HG03575 (cell line): ENCODE measurements at regions not wholly inside any gene's neighbourhood (a gene's known extent, or its start where the extent isn't known, plus 50 kb on each side); places are given as distances from the start of the nearest gene placed in this dataset.
"Not testable (repeated sequence)": the region's sequence is repeated elsewhere in the genome, so short reads cannot be mapped to it uniquely, and the experiment has no call there.

ENCODE experiments used
- ATAC-seq: cut with Tn5 transposase; IDR thresholded peaks from one replicate; pipeline ENCODE4 v1.9.1; 2021; ENCODE audit not compliant: unreplicated experiment, insufficient number of reproducible peaks, low FRiP score; ENCODE audit errors: extremely low read depth

DNA sequence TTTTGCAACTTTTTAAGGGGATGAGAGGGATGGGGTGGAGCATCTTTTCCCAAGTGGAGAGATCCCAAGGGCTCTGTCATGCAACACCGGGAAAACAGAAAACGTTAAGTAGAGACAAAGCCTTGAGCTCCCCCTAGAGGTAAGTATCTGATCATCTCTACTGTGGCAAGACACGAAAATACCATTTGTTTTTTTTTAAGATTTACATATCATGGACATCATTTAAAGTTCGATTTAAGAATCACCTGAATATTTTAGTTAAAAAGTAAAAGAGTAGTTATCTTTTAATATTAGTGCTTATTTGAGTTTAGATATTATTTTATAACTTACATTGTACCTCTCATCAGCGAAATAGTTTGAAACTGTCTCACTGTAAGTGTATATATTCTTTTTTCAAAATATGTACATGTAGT lies 200.4 kb downstream of the LRRC70 start:
- no peak for ATAC-seq

DNA sequence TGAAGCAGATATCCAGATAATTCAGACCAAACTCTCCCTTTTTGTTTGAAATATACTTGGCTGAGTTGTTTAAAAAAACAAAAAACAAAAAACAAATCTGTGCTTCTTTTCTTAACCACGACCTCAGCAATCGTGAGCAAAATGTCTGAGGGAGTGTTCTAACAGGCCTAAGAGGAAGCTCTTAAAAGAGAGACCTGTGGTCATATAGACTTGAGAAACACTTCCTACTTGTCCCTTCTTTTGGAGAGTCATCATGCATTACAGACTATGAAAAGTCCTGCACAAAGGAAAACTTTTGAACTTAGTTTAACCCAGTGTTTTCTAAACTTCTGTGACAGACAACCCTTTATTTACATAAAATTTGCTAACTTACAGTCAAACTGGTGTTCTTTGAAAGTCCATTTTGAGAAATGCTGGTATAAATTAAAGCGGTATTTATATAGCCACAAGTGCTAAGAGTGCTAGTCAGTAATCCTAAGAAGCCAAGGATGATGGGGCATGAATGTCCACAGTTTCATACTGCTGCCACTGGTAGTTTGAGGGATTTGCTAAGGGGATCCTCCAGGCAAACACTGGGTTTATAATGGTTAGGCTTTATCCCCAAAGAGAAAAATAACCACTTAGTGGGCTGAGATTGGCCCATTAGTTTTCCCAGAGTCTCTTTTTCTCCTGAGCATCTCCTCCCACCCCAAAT lies 199.8 kb downstream of the LRRC70 start:
- ATAC-seq: no peak

DNA sequence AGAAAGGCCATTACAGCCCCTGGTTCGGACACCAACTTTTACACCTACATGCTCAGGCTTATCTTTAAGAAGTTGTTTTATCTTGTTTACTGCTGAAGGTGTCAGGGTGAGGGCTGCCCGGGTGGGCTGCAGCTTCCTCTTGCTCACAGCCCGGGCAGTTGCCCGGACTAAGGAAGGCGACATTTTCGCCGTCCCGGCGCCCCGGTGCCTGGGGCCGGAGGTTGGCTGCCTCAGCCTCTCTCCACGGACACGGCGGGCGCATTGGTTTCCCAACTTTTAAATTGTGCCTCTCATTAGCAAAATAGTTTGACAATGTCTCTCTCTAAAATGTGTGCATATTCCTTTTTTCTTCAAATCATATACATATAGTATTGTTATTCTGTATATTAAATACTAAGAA lies 198.5 kb downstream of the LRRC70 start:
- ATAC-seq: not testable (repeated sequence)

DNA sequence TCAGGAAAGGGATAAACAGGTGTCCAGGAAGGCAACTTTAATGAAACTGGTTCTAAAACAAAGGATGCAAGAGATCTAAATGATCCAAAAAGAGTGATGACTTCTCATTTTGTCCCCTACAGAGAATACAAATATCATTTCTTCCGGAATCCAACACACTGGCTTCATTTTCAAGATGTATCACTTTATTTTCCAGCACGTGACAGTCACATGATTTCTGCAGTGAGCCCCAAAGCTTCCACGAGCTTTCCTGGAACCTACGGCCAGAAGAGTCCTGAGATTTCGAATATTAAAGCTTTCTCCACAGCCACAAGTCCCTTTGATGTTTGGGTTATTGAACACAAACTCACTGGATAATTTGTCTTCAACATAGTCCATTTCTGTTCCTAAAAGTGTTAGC lies 198.0 kb downstream of the LRRC70 start:
- ATAC-seq: not testable (repeated sequence)

DNA sequence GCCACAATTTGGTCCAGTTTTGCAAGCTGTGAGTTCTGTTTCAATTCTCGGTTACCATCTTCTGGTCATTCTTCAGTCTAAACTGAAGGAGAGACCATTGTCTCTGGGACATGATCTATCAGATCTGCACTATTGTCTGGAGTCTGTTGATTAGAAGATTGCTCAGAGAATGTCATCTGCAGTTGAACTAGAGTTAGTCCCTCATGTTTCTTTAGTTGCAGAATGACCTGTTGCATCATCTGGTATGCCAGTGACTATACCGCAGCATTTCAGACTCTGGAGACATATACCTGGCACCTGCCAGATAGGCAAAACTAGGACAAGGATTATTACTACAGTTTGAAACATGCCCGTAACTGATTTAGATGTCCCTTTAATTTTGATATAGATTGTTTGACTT lies 194.8 kb downstream of the LRRC70 start:
- no peak for ATAC-seq

DNA sequence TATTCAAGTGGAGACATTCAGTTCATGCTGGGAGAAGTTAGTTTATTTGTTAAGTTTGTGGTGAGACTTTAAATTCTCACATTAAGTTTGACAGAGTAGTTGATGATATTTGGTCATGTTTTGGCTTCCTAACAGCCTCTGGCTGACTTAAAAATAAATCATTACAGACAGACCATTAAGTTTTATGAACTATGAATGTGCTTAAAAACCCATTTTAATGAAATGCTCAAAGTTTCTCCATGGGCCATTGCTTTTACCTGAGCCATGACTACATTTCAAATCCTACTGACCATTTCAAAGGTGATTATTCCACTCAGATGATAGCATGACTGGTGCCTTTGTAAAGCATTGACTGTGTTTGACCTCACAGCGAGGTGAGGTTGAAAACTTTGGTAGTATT lies 192.7 kb downstream of the LRRC70 start:
- no peak for ATAC-seq

DNA sequence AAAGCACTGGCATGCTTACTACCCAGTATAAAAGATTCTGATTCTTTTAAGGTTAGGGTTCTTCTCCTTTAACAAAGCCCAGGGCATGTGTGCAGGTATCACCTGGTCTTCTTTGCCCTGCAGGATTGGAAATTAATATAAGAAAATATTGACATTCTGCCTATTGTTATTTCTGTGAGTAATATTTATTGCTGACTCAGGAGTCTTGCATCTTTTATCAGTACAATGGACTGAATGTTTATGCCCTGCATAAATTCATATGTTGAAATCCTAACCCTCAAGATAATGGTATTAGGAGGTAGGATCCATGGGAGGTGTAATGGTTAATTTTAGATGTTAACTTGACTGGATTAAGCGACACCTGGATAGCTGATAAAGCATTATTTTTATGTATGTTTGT lies 189.0 kb downstream of the LRRC70 start:
- ATAC-seq: no peak

DNA sequence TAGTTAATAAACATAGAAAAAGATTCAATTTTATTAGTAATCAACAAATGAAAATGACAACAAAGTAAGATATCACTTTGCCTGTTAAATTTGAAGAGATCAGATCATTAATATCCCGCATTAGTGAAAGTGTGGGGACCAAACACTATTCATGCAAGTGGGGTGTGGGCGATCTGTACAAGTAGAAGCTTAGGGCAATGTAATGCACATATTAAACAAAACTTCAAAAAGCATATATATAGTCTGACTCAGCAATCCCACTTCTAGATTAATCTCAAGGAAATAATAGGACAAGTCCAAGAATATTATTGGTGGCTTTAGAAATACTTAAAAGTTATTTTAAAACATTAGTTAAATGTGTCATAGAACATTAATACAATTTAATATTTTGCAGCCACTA lies 188.5 kb downstream of the LRRC70 start:
- no peak for ATAC-seq

DNA sequence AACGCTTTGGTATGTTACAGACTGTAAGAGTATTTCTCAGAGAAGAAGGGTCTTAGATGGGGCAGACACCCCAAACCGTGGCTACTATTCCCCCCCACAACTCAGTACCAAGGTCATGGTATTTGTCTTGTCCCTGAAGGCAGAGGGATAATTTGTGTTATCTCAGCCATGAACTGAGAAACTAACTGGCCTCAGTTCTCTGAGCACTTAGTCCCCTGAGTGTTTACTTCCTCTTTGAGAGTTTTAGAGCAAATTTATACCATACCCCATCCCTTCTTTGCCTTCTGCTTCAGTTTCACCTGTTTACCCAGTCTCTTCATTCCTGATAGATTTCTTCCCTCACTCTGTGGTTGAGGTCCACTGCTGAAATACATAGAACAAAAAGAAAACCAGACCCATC lies 183.9 kb downstream of the LRRC70 start:
- ATAC-seq: no peak

DNA sequence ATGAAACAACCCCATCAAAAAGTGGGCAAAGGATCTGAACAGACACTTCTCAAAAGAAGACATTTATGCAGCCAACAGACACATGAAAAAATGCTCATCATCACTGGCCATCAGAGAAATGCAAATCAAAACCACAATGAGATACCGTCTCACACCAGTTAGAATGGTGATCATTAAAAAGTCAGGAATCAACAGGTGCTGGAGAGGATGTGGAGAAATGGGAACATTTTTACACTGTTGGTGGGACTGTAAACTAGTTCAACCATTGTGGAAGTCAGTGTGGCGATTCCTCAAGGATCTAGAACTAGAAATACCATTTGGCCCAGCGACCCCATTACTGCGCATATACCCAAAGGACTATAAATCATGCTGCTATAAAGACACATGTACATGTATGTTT lies 179.1 kb downstream of the LRRC70 start:
- ATAC-seq: not testable (repeated sequence)

DNA sequence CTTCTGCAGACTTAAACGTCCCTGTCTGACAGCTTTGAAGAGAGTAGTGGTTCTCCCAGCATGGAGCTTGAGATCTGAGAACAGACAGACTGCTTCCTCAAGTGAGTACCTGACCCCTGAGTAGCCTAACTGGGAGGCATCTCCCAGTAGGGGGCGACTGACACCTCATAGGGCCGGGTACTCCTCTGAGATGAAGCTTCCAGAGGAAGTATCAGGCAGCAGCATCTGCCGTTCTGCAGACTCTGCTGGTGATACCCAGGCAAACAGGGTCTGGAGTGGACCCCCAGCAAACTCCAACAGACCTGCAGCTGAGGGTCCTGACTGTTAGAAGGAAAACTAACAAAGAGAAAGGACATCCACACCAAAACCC lies 174.4 kb downstream of the LRRC70 start:
- not testable (repeated sequence) for ATAC-seq

DNA sequence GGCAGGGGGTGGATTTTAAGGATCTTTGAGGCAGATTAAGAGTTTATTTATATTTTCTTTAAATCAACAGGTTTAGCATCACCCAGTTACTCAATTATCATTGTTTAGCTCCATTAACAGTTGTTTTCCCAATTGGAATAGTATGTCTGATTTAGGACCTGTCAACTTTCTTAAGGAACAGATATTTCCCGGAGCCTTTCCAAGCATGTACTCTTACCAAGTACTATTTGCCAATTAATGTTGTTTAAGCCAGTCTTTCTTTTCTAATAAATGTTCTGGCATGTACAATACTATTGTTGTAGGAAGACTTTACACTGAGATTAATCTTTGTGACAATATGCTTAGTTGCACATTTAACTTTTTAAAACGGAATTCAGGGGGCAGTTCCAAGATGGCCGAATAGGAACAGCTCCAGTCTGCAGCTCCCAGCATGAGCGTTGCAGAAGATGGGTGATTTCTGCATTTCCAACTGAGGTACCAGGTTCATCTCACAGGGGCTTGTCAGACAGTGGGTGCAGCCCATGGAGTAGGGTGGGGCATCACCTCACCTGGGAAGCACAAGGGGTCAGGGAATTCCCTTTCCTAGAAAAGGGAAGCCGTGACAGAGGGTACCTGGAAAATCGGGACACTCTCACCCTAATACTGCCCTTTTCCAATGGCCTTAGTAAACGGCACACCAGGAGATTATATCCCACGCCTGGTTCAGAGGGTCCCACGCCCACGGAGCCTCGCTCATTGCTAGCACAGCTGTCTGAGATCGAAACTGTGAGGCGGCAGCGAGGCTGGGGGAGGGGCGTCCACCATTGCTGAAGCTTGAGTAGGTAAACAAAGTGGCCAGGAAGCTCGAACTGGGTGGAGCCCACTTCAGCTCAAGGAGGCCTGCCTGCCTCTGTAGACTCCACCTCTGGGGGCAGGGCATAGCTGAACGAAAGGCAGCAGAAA lies 173.7 kb downstream of the LRRC70 start:
- ATAC-seq: not testable (repeated sequence)

DNA sequence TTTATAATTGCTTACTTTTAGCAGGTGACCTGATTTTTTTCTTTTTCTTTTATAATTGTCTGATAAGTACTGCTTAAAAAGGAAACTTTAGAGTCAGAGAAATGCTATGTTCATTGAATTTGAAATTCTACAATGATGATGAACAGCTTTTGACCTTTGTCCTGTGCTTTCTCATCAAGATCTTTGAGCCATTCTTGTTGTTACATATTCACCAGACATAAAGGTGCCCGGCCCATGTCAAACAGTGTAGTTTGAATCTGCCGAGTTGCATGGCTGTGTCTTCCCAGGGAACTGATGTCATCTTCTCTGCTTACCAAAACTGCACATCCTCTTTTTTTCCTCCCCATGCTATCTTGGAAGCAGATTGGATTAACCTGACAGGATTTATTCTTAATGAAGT lies 163.6 kb downstream of the LRRC70 start:
- ATAC-seq: no peak

DNA sequence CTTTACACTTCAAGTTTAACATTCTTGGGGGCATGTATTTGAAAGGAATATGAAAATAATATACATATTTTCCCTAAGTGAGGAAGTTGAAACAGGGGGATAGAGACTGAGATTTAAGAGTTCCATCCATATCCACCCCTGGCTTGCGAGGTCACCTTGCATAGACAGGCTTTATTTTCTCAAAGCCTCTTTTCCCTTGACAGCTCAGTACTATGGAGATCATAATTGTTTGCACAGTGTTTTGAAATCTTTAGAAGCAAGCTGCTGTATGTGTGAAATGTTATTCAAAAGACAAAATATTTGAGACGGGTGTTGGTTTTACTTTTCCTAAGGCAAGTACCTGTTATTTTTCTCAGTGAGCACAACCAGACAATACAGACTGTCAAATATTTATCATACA lies 163.1 kb downstream of the LRRC70 start:
- ATAC-seq: no peak

DNA sequence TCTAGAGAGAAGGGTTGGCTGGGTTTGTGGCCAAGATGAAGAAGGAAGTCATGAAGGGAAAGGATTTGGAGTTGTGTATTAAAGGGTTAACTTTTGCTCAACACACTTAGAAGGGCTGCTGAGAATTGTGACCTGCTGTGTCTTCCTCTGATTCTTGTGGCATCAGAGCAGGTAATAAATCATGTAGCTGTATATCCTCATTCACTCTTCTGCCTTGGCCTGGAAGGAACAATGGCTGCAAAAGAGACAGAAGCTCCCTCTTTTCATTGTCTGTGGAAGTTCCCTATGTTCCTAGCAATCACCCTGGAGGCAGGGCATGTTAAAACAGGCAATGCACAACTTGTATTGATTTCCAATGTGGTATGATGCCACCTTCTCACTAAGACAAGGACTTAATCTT lies 159.1 kb downstream of the LRRC70 start:
- no peak for ATAC-seq

DNA sequence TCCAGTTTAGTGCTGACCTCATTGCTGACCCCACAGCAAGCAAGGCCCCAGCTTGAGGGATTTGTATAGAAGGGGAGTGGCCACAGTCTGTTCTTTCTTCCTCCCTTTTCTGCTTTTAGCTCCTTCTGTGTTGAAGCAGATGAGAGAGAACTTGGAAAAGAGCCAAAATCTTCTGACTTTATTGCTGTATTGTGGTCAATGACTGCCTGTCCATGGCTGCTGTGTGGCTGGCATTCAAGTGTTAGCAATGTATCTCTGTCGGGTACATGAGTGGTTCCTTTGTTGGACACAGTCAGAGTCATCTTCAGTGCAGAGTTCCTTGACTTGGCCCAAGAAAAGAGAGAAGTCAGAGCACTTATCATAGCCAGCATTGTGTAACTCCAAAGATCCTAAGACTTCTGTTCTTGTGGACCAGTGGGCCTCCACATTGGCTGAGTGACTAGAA lies 154.1 kb downstream of the LRRC70 start:
- no peak for ATAC-seq

DNA sequence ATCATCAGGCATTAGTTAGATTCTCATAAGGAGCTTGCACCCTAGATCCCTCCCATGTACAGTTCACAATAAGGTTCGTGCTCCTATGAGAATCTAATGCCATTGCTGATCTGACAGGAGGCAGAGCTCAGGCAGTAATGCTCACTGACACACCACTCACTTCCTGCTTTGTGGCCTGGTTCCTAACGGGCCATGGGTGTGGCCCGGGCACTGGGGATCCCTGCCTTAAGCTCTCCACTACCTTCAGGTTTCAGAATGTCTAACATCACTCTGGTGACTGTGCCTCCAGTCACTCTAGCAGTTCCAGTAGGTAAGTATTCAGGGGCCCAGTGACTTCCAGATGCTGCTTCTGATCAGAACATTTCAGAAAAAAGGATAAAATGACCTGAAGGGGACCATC lies 152.4 kb downstream of the LRRC70 start:
- ATAC-seq: no peak

DNA sequence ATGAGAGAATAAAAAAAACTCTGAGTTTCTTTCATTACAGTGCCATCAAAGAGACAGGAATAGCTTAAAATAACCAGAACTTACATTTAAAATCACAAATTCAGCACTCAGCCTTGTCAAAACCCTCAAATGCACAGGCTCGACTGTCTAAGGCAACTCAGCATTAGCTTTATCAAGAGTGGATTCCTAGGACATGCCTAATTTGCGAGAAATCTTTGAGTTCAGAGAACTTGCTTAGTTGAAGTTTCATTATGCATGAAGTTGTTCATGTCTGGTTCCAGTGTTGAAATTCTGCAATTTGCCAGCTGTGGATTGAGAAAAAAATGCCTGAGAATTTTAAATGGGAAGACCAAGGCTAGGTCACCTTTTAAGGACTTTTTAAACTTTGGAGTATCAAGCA lies 151.1 kb downstream of the LRRC70 start:
- ATAC-seq: no peak

DNA sequence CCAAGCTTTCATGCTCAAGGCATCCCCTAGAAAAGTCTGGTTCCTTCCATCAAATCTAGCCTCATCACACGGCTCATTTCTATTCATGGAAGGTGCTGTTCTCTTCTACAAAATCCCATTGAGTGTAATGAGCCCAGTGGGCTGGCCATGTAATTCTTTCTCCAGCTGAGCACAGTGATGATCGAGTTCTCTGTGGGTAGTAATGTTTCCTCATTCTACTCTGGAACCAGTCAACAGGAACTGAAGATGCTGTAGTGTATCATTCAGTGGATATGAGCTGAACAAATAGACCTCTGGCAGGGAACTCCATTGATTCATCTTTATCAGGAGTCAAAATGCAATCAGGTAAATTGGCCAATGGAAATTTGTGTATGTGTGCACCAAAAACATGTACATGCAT lies 149.2 kb downstream of the LRRC70 start:
- no peak for ATAC-seq

DNA sequence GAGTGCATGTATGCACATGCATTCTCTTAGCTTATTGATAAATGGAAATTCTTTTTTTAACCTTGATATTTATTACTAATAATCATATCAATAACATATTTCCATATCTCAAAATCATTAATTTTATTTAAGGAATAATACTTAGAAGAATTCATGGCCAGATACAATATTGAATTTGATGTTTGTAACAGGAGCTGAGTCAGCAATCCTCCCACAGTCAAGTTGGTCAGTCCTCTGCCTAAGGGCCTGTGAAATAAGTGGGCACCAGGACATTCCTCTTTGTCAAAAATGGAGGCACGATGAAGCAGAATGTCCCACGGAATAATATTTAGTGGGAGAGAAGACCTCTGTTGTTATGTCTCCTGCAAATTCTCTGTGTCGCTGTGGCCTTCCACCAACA lies 148.6 kb downstream of the LRRC70 start:
- no peak for ATAC-seq
